HG03064 (cell line): ENCODE measurements at regions not wholly inside any gene's neighbourhood (a gene's known extent, or its start where the extent isn't known, plus 50 kb on each side); places are given as distances from the start of the nearest gene placed in this dataset.

Source experiments
- ATAC-seq: cut with Tn5 transposase; IDR thresholded peaks from one replicate; pipeline ENCODE4 v1.9.1; 2021; ENCODE audit warnings: low read depth; ENCODE audit not compliant: unreplicated experiment

- no peak for ATAC-seq
Observed at GRCh38 chr9:91119142-91119541, 242.6 kb downstream of the AUH start.

DNA sequence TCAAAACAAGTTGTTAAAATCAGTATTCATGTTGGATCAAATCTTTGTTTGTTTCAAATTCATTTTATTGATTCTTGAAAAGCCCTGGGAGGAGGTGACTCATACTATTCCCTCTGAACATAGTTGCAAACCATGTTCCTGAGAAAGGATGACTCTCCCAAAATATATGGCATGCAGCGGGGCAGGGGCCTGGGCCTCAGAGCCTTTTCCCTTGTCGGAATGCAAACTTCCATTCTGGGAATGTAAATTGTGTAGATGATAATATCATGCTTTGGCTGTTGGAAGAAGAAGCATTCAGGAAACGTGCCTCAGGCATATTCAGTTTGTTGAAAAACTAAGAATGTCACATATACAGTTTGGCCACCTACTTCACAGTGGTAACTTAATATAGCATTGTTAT, 242.0 kb downstream of the AUH start:
- no peak for ATAC-seq

GRCh38 chr9:91120200-91120599, 241.5 kb downstream of the AUH start:
- no peak for ATAC-seq

DNA sequence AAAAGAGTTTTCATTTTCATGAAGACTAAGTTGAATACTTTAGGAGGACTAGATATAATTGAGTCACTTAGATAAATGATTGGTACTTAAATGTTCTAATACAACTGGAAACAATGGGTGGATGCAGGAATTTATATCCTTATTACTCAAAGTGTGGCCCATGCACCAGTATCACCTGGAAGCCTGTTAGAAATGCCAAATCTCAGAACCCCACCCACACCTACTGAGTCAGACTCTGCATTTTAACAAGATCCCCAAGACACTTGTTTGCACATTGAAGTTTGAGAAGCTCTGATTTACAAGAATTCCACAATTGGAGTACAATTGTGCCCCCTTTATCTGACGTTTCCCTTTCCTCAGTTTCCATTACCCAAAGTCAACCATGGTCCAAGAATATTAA, 239.0 kb downstream of the AUH start:
- no peak for ATAC-seq

GRCh38 chr9:91126761-91127445, 234.8 kb downstream of the AUH start:
- no peak for ATAC-seq

GRCh38 chr9:91127653-91128052, 234.1 kb downstream of the AUH start:
- ATAC-seq, result no peak

DNA sequence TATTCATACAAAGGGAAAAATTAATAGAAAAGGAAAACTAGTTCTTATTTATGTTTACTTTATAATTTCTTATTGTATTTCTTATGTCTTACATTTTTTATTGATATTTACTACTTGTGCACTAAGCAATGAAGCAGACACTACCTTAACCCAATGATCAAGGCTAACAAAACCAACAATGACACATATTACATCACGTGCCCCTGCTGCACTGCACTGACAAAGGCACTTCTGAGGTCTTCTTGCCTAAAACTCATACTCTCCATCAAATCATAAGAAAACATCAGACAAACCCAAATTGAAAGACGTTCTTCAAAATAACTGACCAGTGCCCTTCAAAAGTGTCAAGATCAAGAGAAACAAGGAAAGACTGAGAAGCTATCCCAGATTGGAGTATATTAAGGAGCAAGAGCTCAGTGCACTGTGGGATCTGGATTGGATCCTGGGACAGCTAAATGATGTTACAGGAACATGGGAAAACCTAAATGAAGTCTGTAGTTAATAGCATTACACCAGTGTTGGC, 230.9 kb downstream of the AUH start:
- no peak for ATAC-seq

DNA sequence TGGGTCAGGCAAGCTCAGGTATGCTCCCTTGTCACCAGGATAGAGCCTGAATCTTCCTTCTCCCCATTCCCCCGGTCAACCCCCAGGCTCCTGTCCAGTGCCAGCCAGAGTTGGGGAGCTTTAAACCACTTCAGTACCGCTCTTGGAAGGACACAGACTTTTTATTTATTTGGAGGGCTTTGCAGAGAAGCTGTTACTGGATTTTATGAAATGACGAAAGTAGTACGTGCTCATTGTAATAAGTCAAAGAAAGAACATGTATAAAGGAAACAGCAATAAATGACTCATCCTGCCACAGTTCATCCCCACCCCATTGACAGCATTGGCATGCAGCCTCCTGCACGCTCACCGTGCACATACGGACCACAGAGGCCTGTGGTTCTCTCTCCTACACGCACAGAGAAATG, 230.3 kb downstream of the AUH start:
- no peak for ATAC-seq

DNA sequence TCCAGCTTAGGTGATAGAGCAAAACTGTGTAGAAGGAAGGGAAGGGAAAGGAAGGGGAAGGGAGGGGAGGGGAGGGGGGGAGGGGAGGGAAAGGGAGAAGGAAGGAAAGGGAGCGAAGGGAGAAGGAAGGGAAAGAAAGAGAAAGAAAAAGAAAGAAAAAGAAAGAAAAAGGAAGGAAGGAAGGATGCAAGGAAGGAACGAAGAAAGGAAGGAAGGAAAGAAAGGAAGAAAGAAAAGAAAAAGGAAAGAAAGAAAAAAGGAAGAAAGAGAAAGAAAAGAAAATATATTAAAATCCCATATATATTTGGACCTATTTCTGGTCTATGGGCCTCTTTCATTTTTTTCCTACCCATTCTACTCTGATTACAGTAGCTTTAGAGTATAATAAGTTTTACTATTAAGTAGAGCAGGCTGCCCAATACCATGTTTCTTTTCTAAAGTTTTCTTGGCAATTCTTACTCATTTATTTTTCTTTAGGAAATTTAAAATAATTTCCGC, 229.1 kb downstream of the AUH start:
- no peak for ATAC-seq

DNA sequence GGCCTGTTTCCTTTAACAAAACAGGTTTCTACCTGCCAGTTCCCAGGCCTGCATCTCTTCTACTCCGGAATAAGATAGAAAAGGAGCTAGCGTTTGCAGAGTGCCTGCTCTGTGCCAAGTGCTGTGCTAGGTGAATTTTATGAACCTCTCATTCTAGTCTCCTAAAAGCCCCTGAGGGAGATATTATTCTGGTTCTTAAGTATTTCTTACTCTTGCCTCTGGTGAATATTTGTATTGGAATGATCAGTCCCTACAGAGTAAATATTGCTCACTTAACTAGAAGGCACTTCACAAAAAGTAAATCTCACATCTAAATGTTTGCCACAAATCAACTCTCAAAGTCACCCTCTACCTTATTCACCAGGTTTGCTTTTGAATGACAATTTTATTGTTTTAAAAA, 227.1 kb downstream of the AUH start:
- no peak for ATAC-seq

- ATAC-seq, result no peak
Observed at GRCh38 chr9:91137391-91137790, 224.3 kb downstream of the AUH start.

DNA sequence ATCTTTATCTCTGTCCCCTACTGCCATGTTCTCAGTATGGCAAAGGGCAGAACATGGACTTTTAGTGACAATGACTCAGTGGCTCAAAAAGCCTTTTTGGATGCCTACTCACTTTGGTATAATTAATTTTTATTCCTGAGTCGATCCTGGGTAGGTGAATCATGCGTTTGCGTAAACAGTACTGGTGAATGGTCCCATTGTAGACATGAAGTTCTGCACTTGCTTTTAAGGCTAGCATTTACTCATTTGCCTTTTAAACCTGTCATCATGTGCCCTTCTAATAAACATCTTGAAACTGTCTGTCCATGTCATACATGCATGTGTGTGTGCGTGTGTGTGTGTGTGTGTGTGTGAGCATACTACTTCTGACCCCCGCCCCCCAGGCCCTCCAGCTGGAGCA, 223.0 kb downstream of the AUH start:
- no peak for ATAC-seq

- ATAC-seq, result no peak
Observed at GRCh38 chr9:91141407-91141965, 220.2 kb downstream of the AUH start.

DNA sequence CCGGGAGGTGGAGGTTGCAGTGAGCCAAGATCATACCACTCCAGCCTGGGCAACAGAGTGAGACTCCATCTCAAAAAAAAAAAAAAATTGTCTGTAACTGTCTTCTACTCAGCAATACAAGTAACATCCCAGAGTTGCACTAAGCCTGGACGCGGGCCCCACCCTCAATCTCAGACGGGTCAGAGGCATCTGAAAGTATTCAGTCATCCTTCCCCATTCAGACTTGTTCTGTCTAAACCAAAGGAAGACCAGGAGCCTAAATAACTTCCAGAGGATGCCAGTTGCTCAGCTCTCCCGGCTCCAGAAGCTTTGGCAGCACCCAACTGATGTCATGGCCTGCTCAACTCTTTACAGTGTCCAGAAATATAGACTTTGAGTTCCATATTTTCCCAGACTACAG, 218.6 kb downstream of the AUH start:
- ATAC-seq, result no peak

- no peak for ATAC-seq
Observed at GRCh38 chr9:91143642-91144041, 218.1 kb downstream of the AUH start.

DNA sequence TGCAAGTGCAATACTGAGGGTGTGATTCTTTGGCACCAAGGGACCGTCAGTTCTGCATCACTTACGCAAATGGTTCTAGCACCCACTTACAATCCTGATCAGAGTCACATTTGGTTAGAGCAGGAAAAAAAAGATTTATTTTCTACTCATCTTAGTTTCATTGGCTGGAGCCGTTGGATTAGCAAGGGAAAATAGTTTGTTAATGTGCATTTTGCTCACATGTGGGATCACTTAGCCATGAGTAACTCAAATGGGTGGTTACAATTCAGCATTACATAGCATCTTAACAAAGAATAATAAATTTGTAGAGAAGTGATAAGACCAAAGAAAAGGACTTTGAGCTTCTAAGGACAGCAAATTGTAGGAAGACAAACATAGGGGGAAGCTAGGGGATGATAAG, 216.9 kb downstream of the AUH start:
- ATAC-seq, result no peak

GRCh38 chr9:91145496-91145895, 216.2 kb downstream of the AUH start:
- ATAC-seq, result no peak

GRCh38 chr9:91146391-91147019, 215.2 kb downstream of the AUH start:
- ATAC-seq, result no peak

- ATAC-seq, result no peak
Observed at GRCh38 chr9:91147079-91147708, 214.5 kb downstream of the AUH start.

DNA sequence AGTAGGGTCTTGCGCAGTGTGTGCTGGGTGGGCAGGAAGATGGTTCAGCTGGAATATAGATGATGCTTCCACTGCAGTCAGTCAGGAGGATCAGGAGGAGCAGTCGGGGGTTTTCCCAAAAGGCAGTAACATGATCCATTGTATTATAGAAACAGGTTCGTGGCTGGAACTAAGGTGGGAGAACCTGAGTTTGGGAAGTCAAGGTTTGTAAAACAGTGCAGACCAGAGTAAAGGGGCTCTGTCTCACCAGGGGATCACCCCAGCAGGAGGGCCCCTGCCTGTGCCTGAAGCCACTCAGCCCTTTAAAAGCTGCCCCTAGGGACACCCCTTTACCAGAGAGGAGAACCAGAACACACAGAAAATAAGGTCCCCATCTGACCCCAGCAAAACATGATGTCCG, 213.4 kb downstream of the AUH start:
- no peak for ATAC-seq

DNA sequence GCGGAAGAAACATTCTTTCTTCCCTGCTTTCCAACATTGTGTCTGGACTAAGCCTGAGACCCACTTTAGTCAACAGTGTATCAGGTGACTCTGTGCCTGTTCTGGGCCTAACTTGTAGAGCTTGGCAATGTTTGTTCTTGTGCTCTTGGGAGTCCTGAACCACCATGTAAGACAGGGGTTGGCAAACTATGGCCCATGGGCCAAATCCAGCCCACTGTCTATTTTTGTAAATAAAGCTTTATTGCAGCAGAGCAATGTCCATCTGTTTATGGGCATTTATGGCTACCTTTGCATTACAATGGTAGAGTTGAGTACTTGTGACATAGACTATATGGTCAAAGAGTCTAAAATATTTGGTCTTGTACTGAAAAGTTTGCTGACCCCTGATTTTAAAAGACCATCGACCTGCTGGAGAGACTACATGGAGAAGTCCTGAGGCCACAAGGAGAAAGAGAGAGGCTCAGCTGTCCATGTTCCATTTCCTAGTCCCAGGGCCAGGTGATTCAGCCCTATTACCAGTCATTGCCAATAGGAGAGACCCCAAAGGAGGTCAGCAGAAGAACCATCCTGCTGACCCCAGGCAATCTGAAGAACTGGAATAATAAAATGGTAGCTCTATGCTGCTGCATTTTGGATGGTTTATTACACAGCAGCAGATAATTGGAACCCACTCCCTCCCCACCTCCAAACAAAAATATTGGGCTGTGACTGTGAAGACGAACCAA, 211.3 kb downstream of the AUH start:
- ATAC-seq, result no peak
